ENCODE measurements at regions not wholly inside any gene's neighbourhood (a gene's known extent, or its start where the extent isn't known, plus 50 kb on each side); places are given as distances from the start of the nearest gene placed in this dataset.

- no peaks in the 10 kb centered on the region for H3K4me1 ChIP-seq (ENCODE audit: control insufficient read depth, insufficient read depth, low read length)
- H2BK20ac ChIP-seq (ENCODE audit: low read depth, low read length), result no peak overlapping the region
- no peak overlapping the region for H3K14ac ChIP-seq (replicated peaks; ENCODE audit: low read depth, low read length)
- BruUV-seq (replicated peaks), result no TSS peak
- intact Hi-C loops (cut with micrococcal nuclease) (no loop called here), dilution Hi-C loops (cut with HindIII; ENCODE audit: low sequenced_read_pairs, unreplicated experiment) (no loop called here), in situ Hi-C loops (cut with MboI; ENCODE audit: low sequenced_read_pairs) (no loop called here)
- H3K36me3 ChIP-seq (ENCODE audit: control insufficient read depth, insufficient read depth, low read length), result no peaks in the 10 kb centered on the region
- no peaks in the 10 kb centered on the region for H4K20me1 ChIP-seq (ENCODE audit: insufficient read depth, low read length)
- no peak overlapping the region for H4K8ac ChIP-seq (ENCODE audit: low read depth in 2 of 2, low read length in 2 of 2)
- CTCF ChIA-PET, result no interaction called here
- no peak overlapping the region for H2AFZ ChIP-seq (replicated peaks; ENCODE audit: low read length, poor library complexity)
- peaks cover 15% of the 10 kb centered on the region for H3K9me3 ChIP-seq (ENCODE audit: control insufficient read depth, insufficient read depth, low read length)
- no peak overlapping the region for H3K4ac ChIP-seq (ENCODE audit: low read depth, low read length)
- H3K9ac ChIP-seq (ENCODE audit: low read depth, low read length), result no peak overlapping the region
- H3K27ac ChIP-seq (ENCODE audit: insufficient read depth, low read length), result no peak overlapping the region
- ATAC-seq (ENCODE audit: low read depth) (no peak), DNase-seq (no peak)
- no peak overlapping the region for H3K4me3 ChIP-seq (ENCODE audit: insufficient read depth, low read depth, low read length)
- H3K18ac ChIP-seq (ENCODE audit: low read depth, low read length), result no peak overlapping the region
- no peaks in the 10 kb centered on the region for H3K27me3 ChIP-seq (ENCODE audit: control insufficient read depth, insufficient read depth, low read length)
- WGBS, 2 experiments (ENCODE audit: extremely low coverage in 2 of 2, insufficient read length in 1 of 2), result no CpG with 5 or more reads among the region's 10 CpGs
- POLR2A ChIA-PET (ENCODE audit: unreplicated experiment), result no interaction called here
- H3K4me2 ChIP-seq (ENCODE audit: low read depth, low read length), result no peak overlapping the region
- no peak overlapping the region for H2BK15ac ChIP-seq (ENCODE audit: low read depth, low read length)
- no peak overlapping the region for H2BK120ac ChIP-seq (ENCODE audit: low read depth, low read length)
- no peaks in the 10 kb centered on the region for H3K79me1 ChIP-seq (ENCODE audit: low read depth in 1 of 2, low read length in 2 of 2)
- H3K9me1 ChIP-seq (ENCODE audit: insufficient read depth, low read length), result no peaks in the 10 kb centered on the region
- H3K23ac ChIP-seq (ENCODE audit: low read depth, low read length), result no peak overlapping the region
- H3K56ac ChIP-seq (ENCODE audit: extremely low read depth, insufficient read depth, low read length), result no peak overlapping the region
- H2AK9ac ChIP-seq (replicated peaks; ENCODE audit: low read depth, low read length, poor library complexity), result no peak overlapping the region
- H4K5ac ChIP-seq (ENCODE audit: low read depth, low read length), result no peak overlapping the region
- no peak overlapping the region for H2BK5ac ChIP-seq (ENCODE audit: low read depth, low read length, poor library complexity, severe bottlenecking)
- H4K91ac ChIP-seq (ENCODE audit: insufficient read depth, low read depth, low read length), result no peak overlapping the region
- H2AK5ac ChIP-seq (ENCODE audit: low read depth, low read length), result no peak overlapping the region
- no peak for TF ChIP-seq CHD1 (IDR thresholded peaks at IDR 0.05; ENCODE audit: low read depth, low read length)
- TF ChIP-seq RFX5 (IDR thresholded peaks at IDR 0.05; ENCODE audit: low read depth, low read length), result no peak
- TF ChIP-seq ELK1 (IDR thresholded peaks at IDR 0.05; ENCODE audit: borderline replicate concordance, low read depth, low read length), result no peak
- TF ChIP-seq MAZ (IDR thresholded peaks at IDR 0.05; ENCODE audit: borderline replicate concordance, low read depth, low read length), result no peak
- TF ChIP-seq NFE2L2 (IDR thresholded peaks at IDR 0.05; ENCODE audit: low read depth, low read length), result no peak
- TF ChIP-seq BHLHE40 (IDR thresholded peaks at IDR 0.05; ENCODE audit: low read depth, low read length), result no peak
- no peak for TF ChIP-seq MXI1 (IDR thresholded peaks at IDR 0.05; ENCODE audit: borderline replicate concordance, low read depth, low read length)
- no peak for TF ChIP-seq SMC3 (IDR thresholded peaks at IDR 0.05; ENCODE audit: low read depth, low read length)
- TF ChIP-seq RAD21 (IDR thresholded peaks at IDR 0.05; ENCODE audit: low read length), result no peak
- no peak for TF ChIP-seq RCOR1 (IDR thresholded peaks at IDR 0.05; ENCODE audit: insufficient replicate concordance, low read length)
- TF ChIP-seq MAFK (IDR thresholded peaks at IDR 0.05; ENCODE audit: low read depth, low read length), result no peak
- TF ChIP-seq FOS (IDR thresholded peaks at IDR 0.05; ENCODE audit: low read depth, low read length), result no peak
- TF ChIP-seq CTCF (conservative IDR thresholded peaks at IDR 0.05; ENCODE audit: low read depth, low read length), result no peak
- TF ChIP-seq USF2 (IDR thresholded peaks at IDR 0.05; ENCODE audit: low read depth, low read length), result no peak
- TF ChIP-seq POLR2A (IDR thresholded peaks at IDR 0.05; ENCODE audit: low read depth, low read length), result no peak
- TF ChIP-seq CEBPB (IDR thresholded peaks at IDR 0.05; ENCODE audit: low read depth, low read length), result no peak
Observed at GRCh38 chr14:97297100-97297499, 499.9 kb downstream of the VRK1 start.

Data from IMR-90 (cell line).